ENCODE measurements at regions not wholly inside any gene's neighbourhood (a gene's known extent, or its start where the extent isn't known, plus 50 kb on each side); places are given as distances from the start of the nearest gene placed in this dataset.

DNA sequence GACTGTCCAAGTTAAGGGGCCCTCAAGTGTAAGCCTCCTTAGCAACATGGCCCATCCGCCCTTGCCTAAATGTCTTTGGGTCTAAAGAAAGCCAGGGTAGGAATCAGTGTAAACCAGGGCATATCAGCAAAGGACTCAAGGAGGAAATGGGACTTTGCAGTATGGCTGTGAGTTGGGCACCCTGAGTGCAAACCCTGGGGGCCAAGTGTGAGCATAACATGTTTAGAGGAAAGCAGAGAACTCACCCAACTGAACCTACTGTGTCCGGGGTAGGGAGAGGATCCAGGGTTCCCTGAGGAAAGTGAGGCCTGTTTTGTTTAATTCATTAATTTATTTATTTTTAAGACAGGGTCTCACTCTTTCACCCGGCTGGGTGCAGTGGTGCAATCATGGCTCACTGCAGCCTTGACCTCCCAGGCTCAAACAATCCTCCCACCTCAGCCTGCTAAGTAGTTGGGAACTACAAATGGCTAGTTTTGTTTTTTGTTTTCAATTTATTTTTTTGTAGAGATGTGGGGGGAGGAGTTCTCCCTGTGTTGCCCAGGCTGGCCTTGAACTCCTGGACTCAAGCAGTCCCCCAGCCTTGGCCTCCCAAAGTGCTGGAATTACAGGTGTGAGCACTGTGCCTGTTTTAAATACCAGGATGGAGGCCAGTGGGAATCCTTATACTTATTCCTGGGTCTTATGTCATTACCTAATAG is 51.0 kb upstream of the ACTR3 start:
- TF ChIP-seq, protein P1, sequence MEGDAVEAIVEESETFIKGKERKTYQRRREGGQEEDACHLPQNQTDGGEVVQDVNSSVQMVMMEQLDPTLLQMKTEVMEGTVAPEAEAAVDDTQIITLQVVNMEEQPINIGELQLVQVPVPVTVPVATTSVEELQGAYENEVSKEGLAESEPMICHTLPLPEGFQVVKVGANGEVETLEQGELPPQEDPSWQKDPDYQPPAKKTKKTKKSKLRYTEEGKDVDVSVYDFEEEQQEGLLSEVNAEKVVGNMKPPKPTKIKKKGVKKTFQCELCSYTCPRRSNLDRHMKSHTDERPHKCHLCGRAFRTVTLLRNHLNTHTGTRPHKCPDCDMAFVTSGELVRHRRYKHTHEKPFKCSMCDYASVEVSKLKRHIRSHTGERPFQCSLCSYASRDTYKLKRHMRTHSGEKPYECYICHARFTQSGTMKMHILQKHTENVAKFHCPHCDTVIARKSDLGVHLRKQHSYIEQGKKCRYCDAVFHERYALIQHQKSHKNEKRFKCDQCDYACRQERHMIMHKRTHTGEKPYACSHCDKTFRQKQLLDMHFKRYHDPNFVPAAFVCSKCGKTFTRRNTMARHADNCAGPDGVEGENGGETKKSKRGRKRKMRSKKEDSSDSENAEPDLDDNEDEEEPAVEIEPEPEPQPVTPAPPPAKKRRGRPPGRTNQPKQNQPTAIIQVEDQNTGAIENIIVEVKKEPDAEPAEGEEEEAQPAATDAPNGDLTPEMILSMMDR (IDR thresholded peaks at IDR 0.05 in 8 of 11, conservative IDR thresholded peaks at IDR 0.05 in 3 of 11): no peak
- TF ChIP-seq POLR2A (IDR thresholded peaks at IDR 0.05): no peak

All from spleen (tissue), 7 donors.